A549 (cell line): ENCODE measurements at regions not wholly inside any gene's neighbourhood (a gene's known extent, or its start where the extent isn't known, plus 50 kb on each side); places are given as distances from the start of the nearest gene placed in this dataset.

Experiments
- ATAC-seq, 2 experiments: fragments of 200-7000 bp in 1 of 2; fragments of >200 bp in 1 of 2; cut with Nextera tagmentation in 1 of 2; cut with Tn5 transposase in 1 of 2; 3 replicates each; pipeline versions ENCODE4 v1.8.0 to v1.9.1; 2018 to 2020; ENCODE audit warnings: mild to moderate bottlenecking in 1 of 2, moderate library complexity in 1 of 2
- CTCF ChIA-PET: fragments of 300-600 bp; sonication (Branson Sonifier 250); formaldehyde crosslinking; extraction: SDS; loops from one replicate; lab custom pipeline; 2021; ENCODE audit warnings: antibody characterized with exemption, inconsistent platforms; lab: Yijun Ruan, JAX
- POLR2A ChIA-PET: fragments of 350-600 bp; formaldehyde crosslinking; extraction: SDS; loops from one replicate; lab custom pipeline; 2021; ENCODE audit warnings: antibody characterized with exemption, inconsistent platforms; lab: Yijun Ruan, JAX
- DNase-seq, 2 experiments: peaks; one replicate each; pipeline versions ENCODE4 v3.0.0 to v3.0.0-alpha.2; 2011 to 2016; ENCODE audit warnings: low read depth in 1 of 2, low spot score in 1 of 2
- FAIRE-seq: peaks from 2 replicates; lab custom pipeline; 2011; peaks lifted over from hg19 to GRCh38; lab: Jason Lieb, UNC
- H3K27ac ChIP-seq, 2 experiments: fragments of >200 bp; sonication (Bioruptor Twin); formaldehyde crosslinking; 3 replicates each; pipeline ENCODE4 v1.5.1; 2016 to 2017
- H3K4me1 ChIP-seq: fragments of >200 bp; sonication (Bioruptor Twin); formaldehyde crosslinking; 3 replicates; pipeline ENCODE4 v1.6.1; 2016
- H3K4me2 ChIP-seq: fragments of >200 bp; sonication (Bioruptor Twin); formaldehyde crosslinking; 3 replicates; pipeline ENCODE4 v1.6.1; 2016
- H3K4me3 ChIP-seq: fragments of >200 bp; sonication (Bioruptor Twin); formaldehyde crosslinking; 3 replicates; pipeline ENCODE4 v1.5.1; 2016
- H3K9me3 ChIP-seq: fragments of >200 bp; sonication (Bioruptor Twin); formaldehyde crosslinking; 3 replicates; pipeline ENCODE4 v1.6.1; 2016
- EHF ChIP-seq: fragments of 250-450 bp; sonication (Bioruptor Pico); IDR thresholded peaks from 2 replicates; pipeline ENCODE4 v1.5.0; 2020; ENCODE audit warnings: mild to moderate bottlenecking
- EHMT2 ChIP-seq: fragments of 200-600 bp; sonication (generic); IDR thresholded peaks from 2 replicates; pipeline ENCODE4 v1.6.1; 2016; ENCODE audit warnings: antibody characterized with exemption, low read depth, mild to moderate bottlenecking, moderate library complexity
- FOSB ChIP-seq: fragments of 250-450 bp; sonication (Bioruptor Pico); IDR thresholded peaks from 2 replicates; pipeline ENCODE4 v1.5.0; 2020; ENCODE audit warnings: mild to moderate bottlenecking, moderate library complexity
- FOSL2 ChIP-seq, 2 experiments: fragments of 450-650 bp in 1 of 2; fragments of >200 bp in 1 of 2; sonication (Bioruptor Twin) in 1 of 2; formaldehyde crosslinking; IDR thresholded peaks; 2 replicates each; pipeline versions ENCODE4 v1.5.0 to v1.6.1; 2016 to 2020; ENCODE audit warnings: mild to moderate bottlenecking in 1 of 2, moderate library complexity in 1 of 2
- FOXS1 ChIP-seq: fragments of 250-450 bp; sonication (Bioruptor Pico); IDR thresholded peaks from 2 replicates; pipeline ENCODE4 v1.5.0; 2020; ENCODE audit warnings: mild to moderate bottlenecking, moderate library complexity
- GATA3 ChIP-seq: IDR thresholded peaks from 2 replicates; pipeline ENCODE4 v1.6.1; 2012; ENCODE audit warnings: borderline replicate concordance
- HDAC2 ChIP-seq: fragments of 200-600 bp; sonication (generic); IDR thresholded peaks from 2 replicates; pipeline ENCODE4 v1.6.1; 2016
- HOXA7 ChIP-seq: fragments of 250-450 bp; sonication (Bioruptor Pico); IDR thresholded peaks from 2 replicates; pipeline ENCODE4 v1.5.0; 2020; ENCODE audit warnings: mild to moderate bottlenecking, moderate library complexity
- JUN ChIP-seq, 2 experiments: fragments of >200 bp; sonication (Bioruptor Twin); formaldehyde crosslinking; IDR thresholded peaks; 2 replicates in 1 of 2; 3 replicates in 1 of 2; pipeline ENCODE4 v1.6.1; 2016 to 2017
- KDM1A ChIP-seq: fragments of 200-600 bp; sonication (generic); IDR thresholded peaks from 2 replicates; pipeline ENCODE4 v1.6.1; 2016; ENCODE audit warnings: low read depth, mild to moderate bottlenecking
- MYC ChIP-seq: IDR thresholded peaks from 2 replicates; pipeline ENCODE4 v1.6.1; 2012; ENCODE audit warnings: mild to moderate bottlenecking, inconsistent platforms, low read length, improper control_type of control experiment, borderline replicate concordance
- NPAS2 ChIP-seq: fragments of 250-450 bp; sonication (Bioruptor Pico); IDR thresholded peaks from 2 replicates; pipeline ENCODE4 v1.8.0; 2022; ENCODE audit warnings: mild to moderate bottlenecking, moderate library complexity, borderline replicate concordance
- POLR2AphosphoS2 ChIP-seq: conservative IDR thresholded peaks from 2 replicates; pipeline ENCODE4 v1.6.1; 2012; ENCODE audit warnings: low read length, improper control_type of control experiment, inconsistent platforms
- RCOR1 ChIP-seq: fragments of 150-350 bp; IDR thresholded peaks from 2 replicates; pipeline ENCODE4 v1.6.1; 2014; ENCODE audit warnings: antibody characterized with exemption, low read length, low read depth
- SMC3 ChIP-seq: fragments of >200 bp; sonication (Bioruptor Twin); formaldehyde crosslinking; IDR thresholded peaks from 3 replicates; pipeline ENCODE4 v1.6.1; 2018; ENCODE audit warnings: inconsistent platforms
- TFCP2L1 ChIP-seq: fragments of 250-450 bp; sonication (Bioruptor Pico); IDR thresholded peaks from 2 replicates; pipeline ENCODE4 v1.5.0; 2021; ENCODE audit warnings: mild to moderate bottlenecking
- ZSCAN20 ChIP-seq: fragments of 250-450 bp; sonication (Bioruptor Pico); IDR thresholded peaks from 2 replicates; pipeline ENCODE4 v1.8.0; 2022; ENCODE audit warnings: mild to moderate bottlenecking, moderate library complexity
- WGBS: methylation state at CpG from one replicate; pipeline ENCODE4 v1.1.6; 2017; ENCODE audit errors: missing lambda C conversion rate; 5-methylcytosine and 5-hydroxymethylcytosine counted together
- TF ChIP-seq, protein P1 (sequence below): fragments of 200-600 bp; sonication (generic); IDR thresholded peaks from 2 replicates; pipeline ENCODE4 v1.6.1; 2016; ENCODE audit warnings: antibody characterized with exemption, mild to moderate bottlenecking, moderate library complexity
- TF ChIP-seq, protein P2 (sequence below): fragments of 250-450 bp; sonication (Bioruptor Pico); IDR thresholded peaks from 2 replicates; pipeline ENCODE4 v1.5.0; 2021; ENCODE audit warnings: mild to moderate bottlenecking, moderate library complexity, borderline replicate concordance
- TF ChIP-seq, protein P3 (sequence below): fragments of >200 bp; sonication (Bioruptor Twin); formaldehyde crosslinking; IDR thresholded peaks from 3 replicates; pipeline ENCODE4 v1.6.1; 2016
- TF ChIP-seq, protein P4 (sequence below): fragments of >200 bp; sonication (Bioruptor Twin); formaldehyde crosslinking; IDR thresholded peaks from 3 replicates; pipeline ENCODE4 v1.5.1; 2016
- TF ChIP-seq, protein P5 (sequence below): fragments of 250-450 bp; sonication (Bioruptor Pico); IDR thresholded peaks from 2 replicates; pipeline ENCODE4 v1.5.0; 2020; ENCODE audit warnings: low read depth, mild to moderate bottlenecking, moderate library complexity

DNA sequence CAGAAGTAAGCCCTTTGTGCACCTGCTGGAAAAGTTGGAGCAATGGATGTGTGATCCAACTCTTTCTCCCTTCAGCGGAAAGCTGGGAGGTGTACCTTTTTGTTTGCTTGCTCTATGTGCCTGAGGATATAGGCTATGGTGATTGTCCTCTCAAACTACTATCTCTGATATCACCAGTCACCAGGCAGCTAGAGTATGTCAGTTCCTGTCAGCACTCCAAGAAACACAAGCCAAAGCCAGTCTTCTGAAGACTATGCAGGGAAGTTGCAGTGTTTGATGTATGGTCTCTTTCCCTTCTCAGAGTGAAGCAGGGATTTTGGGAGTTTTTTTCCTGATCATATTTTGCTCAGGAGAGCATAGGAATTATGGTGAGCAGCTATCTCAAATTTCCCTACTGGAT, 146.4 kb downstream of the PTH2R start:
- POLR2A ChIA-PET = no interaction called here
- 59% methylated on average over 1 of the region's 1 CpG for WGBS
- DNase-seq = no peak
- TF ChIP-seq TFCP2L1 (CRISPR knock-in tag) (no peak), HOXA7 (CRISPR knock-in tag) (no peak), POLR2AphosphoS2 (no peak), KDM1A (no peak)
- CTCF ChIA-PET = interaction anchor here (0.6 kb wide), 1 partner anchor 1643 kb away, joined by 3 read pairs; no protein-coding TSS in a partner anchor
- no peak for FAIRE-seq
- H3K4me3 ChIP-seq = no peak overlapping the region
- no peaks in the 10 kb centered on the region for H3K9me3 ChIP-seq
- no peak overlapping the region for H3K27ac ChIP-seq
- ATAC-seq = no peak
- no peaks in the 10 kb centered on the region for H3K4me1 ChIP-seq
- no peak overlapping the region for H3K4me2 ChIP-seq

DNA sequence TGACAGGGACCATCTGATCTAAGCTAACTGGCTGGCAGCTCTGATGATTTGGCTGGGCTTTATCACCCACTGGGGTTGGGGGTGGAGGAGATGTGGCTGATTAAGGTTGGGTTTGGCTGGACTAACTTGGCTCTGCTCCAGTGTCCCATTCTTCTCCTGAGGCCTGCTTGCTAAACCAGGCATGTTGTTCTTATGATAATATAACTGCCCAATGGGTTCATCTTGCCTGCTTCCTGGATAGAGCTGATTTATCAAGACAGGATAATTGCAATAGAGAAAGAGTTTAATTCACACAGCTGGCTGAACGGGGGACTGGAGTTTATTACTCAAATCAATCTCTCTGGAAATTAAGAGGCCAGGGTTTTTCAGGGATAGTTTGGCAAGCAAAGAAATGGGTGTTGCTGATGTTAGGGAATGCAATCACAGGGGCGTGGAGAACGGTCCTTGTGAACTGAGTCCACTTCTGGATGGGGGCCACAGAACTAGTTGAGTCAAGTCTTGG, 150.4 kb downstream of the PTH2R start:
- FAIRE-seq = no peak
- no peak for ATAC-seq
- TF ChIP-seq HDAC2 = no peak
- no peak for TF ChIP-seq FOSL2 (IDR thresholded peaks at IDR 0.05)
- TF ChIP-seq FOSL2 (CRISPR knock-in tag; IDR thresholded peaks at IDR 0.05) = no peak
- TF ChIP-seq EHF (CRISPR knock-in tag) = no peak
- TF ChIP-seq, protein P1, sequence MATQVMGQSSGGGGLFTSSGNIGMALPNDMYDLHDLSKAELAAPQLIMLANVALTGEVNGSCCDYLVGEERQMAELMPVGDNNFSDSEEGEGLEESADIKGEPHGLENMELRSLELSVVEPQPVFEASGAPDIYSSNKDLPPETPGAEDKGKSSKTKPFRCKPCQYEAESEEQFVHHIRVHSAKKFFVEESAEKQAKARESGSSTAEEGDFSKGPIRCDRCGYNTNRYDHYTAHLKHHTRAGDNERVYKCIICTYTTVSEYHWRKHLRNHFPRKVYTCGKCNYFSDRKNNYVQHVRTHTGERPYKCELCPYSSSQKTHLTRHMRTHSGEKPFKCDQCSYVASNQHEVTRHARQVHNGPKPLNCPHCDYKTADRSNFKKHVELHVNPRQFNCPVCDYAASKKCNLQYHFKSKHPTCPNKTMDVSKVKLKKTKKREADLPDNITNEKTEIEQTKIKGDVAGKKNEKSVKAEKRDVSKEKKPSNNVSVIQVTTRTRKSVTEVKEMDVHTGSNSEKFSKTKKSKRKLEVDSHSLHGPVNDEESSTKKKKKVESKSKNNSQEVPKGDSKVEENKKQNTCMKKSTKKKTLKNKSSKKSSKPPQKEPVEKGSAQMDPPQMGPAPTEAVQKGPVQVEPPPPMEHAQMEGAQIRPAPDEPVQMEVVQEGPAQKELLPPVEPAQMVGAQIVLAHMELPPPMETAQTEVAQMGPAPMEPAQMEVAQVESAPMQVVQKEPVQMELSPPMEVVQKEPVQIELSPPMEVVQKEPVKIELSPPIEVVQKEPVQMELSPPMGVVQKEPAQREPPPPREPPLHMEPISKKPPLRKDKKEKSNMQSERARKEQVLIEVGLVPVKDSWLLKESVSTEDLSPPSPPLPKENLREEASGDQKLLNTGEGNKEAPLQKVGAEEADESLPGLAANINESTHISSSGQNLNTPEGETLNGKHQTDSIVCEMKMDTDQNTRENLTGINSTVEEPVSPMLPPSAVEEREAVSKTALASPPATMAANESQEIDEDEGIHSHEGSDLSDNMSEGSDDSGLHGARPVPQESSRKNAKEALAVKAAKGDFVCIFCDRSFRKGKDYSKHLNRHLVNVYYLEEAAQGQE = no peak
- TF ChIP-seq RCOR1 = no peak
- TF ChIP-seq KDM1A = no peak
- TF ChIP-seq, protein P2, sequence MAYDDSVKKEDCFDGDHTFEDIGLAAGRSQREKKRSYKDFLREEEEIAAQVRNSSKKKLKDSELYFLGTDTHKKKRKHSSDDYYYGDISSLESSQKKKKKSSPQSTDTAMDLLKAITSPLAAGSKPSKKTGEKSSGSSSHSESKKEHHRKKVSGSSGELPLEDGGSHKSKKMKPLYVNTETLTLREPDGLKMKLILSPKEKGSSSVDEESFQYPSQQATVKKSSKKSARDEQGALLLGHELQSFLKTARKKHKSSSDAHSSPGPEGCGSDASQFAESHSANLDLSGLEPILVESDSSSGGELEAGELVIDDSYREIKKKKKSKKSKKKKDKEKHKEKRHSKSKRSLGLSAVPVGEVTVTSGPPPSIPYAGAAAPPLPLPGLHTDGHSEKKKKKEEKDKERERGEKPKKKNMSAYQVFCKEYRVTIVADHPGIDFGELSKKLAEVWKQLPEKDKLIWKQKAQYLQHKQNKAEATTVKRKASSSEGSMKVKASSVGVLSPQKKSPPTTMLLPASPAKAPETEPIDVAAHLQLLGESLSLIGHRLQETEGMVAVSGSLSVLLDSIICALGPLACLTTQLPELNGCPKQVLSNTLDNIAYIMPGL (CRISPR knock-in tag) = no peak
- no peak for TF ChIP-seq FOSB (CRISPR knock-in tag)
- TF ChIP-seq, protein P3, sequence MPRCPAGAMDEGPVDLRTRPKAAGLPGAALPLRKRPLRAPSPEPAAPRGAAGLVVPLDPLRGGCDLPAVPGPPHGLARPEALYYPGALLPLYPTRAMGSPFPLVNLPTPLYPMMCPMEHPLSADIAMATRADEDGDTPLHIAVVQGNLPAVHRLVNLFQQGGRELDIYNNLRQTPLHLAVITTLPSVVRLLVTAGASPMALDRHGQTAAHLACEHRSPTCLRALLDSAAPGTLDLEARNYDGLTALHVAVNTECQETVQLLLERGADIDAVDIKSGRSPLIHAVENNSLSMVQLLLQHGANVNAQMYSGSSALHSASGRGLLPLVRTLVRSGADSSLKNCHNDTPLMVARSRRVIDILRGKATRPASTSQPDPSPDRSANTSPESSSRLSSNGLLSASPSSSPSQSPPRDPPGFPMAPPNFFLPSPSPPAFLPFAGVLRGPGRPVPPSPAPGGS = no peak
- TF ChIP-seq, protein P4, sequence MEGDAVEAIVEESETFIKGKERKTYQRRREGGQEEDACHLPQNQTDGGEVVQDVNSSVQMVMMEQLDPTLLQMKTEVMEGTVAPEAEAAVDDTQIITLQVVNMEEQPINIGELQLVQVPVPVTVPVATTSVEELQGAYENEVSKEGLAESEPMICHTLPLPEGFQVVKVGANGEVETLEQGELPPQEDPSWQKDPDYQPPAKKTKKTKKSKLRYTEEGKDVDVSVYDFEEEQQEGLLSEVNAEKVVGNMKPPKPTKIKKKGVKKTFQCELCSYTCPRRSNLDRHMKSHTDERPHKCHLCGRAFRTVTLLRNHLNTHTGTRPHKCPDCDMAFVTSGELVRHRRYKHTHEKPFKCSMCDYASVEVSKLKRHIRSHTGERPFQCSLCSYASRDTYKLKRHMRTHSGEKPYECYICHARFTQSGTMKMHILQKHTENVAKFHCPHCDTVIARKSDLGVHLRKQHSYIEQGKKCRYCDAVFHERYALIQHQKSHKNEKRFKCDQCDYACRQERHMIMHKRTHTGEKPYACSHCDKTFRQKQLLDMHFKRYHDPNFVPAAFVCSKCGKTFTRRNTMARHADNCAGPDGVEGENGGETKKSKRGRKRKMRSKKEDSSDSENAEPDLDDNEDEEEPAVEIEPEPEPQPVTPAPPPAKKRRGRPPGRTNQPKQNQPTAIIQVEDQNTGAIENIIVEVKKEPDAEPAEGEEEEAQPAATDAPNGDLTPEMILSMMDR = no peak
- TF ChIP-seq SMC3 = no peak
- TF ChIP-seq FOXS1 = no peak
- TF ChIP-seq, protein P5, sequence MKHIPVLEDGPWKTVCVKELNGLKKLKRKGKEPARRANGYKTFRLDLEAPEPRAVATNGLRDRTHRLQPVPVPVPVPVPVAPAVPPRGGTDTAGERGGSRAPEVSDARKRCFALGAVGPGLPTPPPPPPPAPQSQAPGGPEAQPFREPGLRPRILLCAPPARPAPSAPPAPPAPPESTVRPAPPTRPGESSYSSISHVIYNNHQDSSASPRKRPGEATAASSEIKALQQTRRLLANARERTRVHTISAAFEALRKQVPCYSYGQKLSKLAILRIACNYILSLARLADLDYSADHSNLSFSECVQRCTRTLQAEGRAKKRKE (CRISPR knock-in tag) = no peak
- no peak for TF ChIP-seq TFCP2L1 (CRISPR knock-in tag)
- TF ChIP-seq NPAS2 = no peak
- no peak for TF ChIP-seq MYC
- TF ChIP-seq GATA3 = no peak
- no peak for TF ChIP-seq JUN (IDR thresholded peaks at IDR 0.05)
- TF ChIP-seq EHMT2 = no peak
- TF ChIP-seq ZSCAN20 (CRISPR knock-in tag) = no peak
- no peak for DNase-seq
- no peaks in the 10 kb centered on the region for H3K4me1 ChIP-seq
- H3K4me3 ChIP-seq = no peak overlapping the region
- 51% methylated on average over 3 of the region's 3 CpGs for WGBS
- ChIA-PET POLR2A (no interaction called here), CTCF (interaction anchor here (1.4 kb wide), 1 partner anchor 15 kb away, joined by 3 read pairs; no protein-coding TSS in a partner anchor)
- H3K4me2 ChIP-seq = no peak overlapping the region
- no peak overlapping the region for H3K27ac ChIP-seq
- no peaks in the 10 kb centered on the region for H3K9me3 ChIP-seq
